ENCODE measurements at regions not wholly inside any gene's neighbourhood (a gene's known extent, or its start where the extent isn't known, plus 50 kb on each side); places are given as distances from the start of the nearest gene placed in this dataset.

DNA sequence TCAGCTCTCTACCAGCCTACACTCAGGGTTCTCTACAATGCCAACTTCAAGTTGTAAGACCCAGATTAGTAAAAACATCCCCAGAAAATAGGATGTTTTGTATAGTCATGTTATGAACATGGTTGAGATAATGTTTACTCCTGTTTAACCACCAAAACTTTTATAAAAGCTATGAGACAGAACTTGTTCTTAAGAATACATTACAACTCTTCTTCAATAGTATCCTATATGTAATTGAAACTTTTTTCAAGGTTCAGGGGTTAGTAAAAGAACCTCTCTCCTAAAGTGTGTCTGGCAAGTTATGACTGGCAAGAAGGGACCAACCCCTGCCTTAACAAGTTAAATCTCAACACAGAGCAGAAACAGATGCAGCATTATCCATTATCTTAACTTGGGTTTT, 118.8 kb upstream of the STK17B start:
- intact Hi-C loops (cut with DNase I): no loop called here
- Histone ChIP-seq H3K9me3 (no peaks in the 10 kb centered on the region), H3K4me1 (peaks cover 16 to 20% of the 10 kb centered on the region in 2 donors), H3K4me3 (replicated peaks in 1 of 3) (no peak overlapping the region), H3K27ac (no peak overlapping the region), H3K36me3 (no peaks in the 10 kb centered on the region), H3K27me3 (no peaks in the 10 kb centered on the region)
- no peak for DNase-seq
- TF ChIP-seq, protein P1, sequence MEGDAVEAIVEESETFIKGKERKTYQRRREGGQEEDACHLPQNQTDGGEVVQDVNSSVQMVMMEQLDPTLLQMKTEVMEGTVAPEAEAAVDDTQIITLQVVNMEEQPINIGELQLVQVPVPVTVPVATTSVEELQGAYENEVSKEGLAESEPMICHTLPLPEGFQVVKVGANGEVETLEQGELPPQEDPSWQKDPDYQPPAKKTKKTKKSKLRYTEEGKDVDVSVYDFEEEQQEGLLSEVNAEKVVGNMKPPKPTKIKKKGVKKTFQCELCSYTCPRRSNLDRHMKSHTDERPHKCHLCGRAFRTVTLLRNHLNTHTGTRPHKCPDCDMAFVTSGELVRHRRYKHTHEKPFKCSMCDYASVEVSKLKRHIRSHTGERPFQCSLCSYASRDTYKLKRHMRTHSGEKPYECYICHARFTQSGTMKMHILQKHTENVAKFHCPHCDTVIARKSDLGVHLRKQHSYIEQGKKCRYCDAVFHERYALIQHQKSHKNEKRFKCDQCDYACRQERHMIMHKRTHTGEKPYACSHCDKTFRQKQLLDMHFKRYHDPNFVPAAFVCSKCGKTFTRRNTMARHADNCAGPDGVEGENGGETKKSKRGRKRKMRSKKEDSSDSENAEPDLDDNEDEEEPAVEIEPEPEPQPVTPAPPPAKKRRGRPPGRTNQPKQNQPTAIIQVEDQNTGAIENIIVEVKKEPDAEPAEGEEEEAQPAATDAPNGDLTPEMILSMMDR (IDR thresholded peaks at IDR 0.05): no peak
- no peak for TF ChIP-seq POLR2A (IDR thresholded peaks at IDR 0.05)

DNA sequence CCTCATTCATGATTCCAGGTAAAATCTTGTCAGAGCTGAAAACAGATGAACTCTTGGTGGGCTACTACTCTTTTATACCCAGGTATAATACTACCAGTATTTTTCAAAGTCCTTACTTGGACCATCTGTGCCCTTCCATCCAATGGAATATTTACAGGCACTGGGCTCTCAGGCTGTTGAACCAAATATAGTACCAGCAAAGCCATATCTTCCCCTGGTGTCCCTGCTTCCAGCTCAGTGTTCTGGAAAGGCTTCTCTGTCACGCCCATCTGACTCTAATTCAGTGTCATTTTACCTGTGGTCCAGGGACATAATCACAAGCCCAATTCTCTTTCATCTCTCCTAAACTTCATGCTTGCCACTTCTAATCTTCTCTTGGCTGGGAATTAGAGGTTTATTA, 119.2 kb upstream of the STK17B start:
- Histone ChIP-seq H3K27ac (no peak overlapping the region), H3K4me3 (replicated peaks in 1 of 3) (no peak overlapping the region), H3K27me3 (no peaks in the 10 kb centered on the region), H3K36me3 (no peaks in the 10 kb centered on the region), H3K9me3 (no peaks in the 10 kb centered on the region), H3K4me1 (peaks cover 14 to 16% of the 10 kb centered on the region in 2 donors)
- intact Hi-C loops (cut with DNase I): no loop called here
- no peak for TF ChIP-seq POLR2A (IDR thresholded peaks at IDR 0.05)
- TF ChIP-seq, protein P1 (IDR thresholded peaks at IDR 0.05): no peak
- 76 to 83% methylated on average over 1 of the region's 1 CpG for WGBS, 2 donors
- no peak for DNase-seq

DNA sequence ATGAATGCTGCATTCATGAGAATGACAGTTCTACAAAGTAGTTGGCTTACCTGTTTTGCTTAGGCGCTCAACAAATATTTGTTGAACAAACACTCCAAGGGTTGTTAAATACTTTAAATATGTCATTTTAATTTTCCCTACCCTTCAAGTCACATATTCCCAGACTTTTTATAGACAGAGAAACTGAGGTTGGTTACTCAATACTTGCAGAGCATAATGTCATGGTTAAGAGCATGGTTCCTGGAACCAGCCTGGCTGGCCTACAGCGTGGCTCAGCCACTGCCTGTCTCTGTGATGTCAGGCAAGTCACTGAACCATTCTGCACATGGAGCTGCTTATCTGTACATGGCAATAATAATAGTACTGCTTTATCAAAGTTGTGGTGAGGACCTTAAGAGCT, 120.0 kb upstream of the STK17B start:
- Histone ChIP-seq H3K36me3 (no peaks in the 10 kb centered on the region), H3K4me3 (replicated peaks in 1 of 3) (no peak overlapping the region), H3K9me3 (no peaks in the 10 kb centered on the region), H3K27me3 (no peaks in the 10 kb centered on the region), H3K27ac (peak overlapping the region in 2 of 3 donors; percentile 4 to 28), H3K4me1 (peaks cover 14 to 16% of the 10 kb centered on the region in 2 donors)
- intact Hi-C loops (cut with DNase I): no loop called here
- WGBS, 2 donors: 72 to 73% methylated on average over 2 of the region's 2 CpGs
- TF ChIP-seq, protein P1 (IDR thresholded peaks at IDR 0.05): no peak
- TF ChIP-seq POLR2A (IDR thresholded peaks at IDR 0.05): no peak
- DNase-seq: peak; percentile 19 to 35

DNA sequence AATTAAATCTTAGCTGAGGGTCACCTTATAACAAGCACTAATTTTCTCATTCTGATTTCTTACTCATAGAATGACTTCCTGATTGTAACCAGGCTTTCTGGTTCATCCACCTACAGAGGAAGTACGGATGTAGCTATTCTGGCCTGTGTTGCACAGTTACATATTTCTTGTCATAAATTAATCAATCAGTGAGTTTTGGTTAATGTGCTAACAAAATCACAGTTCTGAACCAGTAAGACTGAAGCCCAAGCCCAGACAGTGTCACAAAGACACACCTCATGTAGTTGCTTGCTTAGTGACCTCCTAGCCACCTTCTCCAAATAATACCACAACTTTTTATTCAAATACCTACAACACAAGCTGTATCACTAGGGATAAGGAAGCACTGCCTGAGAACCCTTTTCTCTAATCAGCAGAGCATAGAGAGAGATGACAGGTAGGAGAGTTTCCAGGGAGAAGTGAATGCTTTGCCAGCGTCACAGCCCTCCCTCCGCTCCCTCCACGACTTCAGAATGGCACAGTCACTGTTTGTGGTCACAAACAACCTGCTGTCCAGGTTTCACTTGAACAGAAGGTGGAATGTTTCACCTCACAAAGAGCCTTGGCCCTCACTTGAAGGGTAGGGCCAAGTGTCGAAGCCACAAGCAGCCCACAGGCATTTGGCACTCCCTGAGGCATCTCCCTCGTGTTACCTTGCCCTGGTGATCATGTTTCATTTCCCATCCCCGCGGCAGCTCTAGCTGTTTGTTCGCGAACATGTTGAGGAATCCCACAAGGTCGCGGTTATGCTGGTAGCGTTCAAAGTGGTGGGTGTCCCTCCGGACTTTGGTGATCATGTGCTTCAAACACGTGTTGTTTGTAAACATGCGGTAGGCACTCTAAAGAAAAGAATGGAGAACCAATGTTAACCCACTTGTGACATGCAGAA, 120.8 kb upstream of the STK17B start:
- TF ChIP-seq POLR2A (IDR thresholded peaks at IDR 0.05): no peak
- TF ChIP-seq, protein P1 (IDR thresholded peaks at IDR 0.05): no peak
- DNase-seq: peak; percentile 71 to 75
- H3K4me3 ChIP-seq (replicated peaks in 1 of 3): no peak overlapping the region
- 45 to 64% methylated on average over 16 of the region's 16 CpGs for WGBS, 2 donors
- H3K27me3 ChIP-seq: no peaks in the 10 kb centered on the region
- peaks cover 14 to 16% of the 10 kb centered on the region in 2 donors for H3K4me1 ChIP-seq
- H3K36me3 ChIP-seq: no peaks in the 10 kb centered on the region
- intact Hi-C loops (cut with DNase I): no loop called here
- peak overlapping the region; percentile 4 to 34 (median 28) for H3K27ac ChIP-seq
- no peaks in the 10 kb centered on the region for H3K9me3 ChIP-seq

Measured in thyroid gland (tissue), 4 donors.